ENCODE measurements at regions not wholly inside any gene's neighbourhood (a gene's known extent, or its start where the extent isn't known, plus 50 kb on each side); places are given as distances from the start of the nearest gene placed in this dataset.

GRCh38 chr4:138672393-138672976 lies 343.1 kb upstream of the NOCT start:
- no peak for DNase-seq (ENCODE audit: extremely low read depth, low read depth)

GRCh38 chr4:138671606-138672084 lies 343.9 kb upstream of the NOCT start:
- no peak for DNase-seq (ENCODE audit: extremely low read depth, low read depth)

GRCh38 chr4:138671106-138671505 lies 344.5 kb upstream of the NOCT start:
- DNase-seq (ENCODE audit: extremely low read depth, low read depth) = no peak

- no peak for DNase-seq (ENCODE audit: extremely low read depth, low read depth)
These were observed 344.9 kb upstream of the NOCT start for GRCh38 chr4:138670681-138671080.

GRCh38 chr4:138669479-138670315 lies 345.9 kb upstream of the NOCT start:
- no peak for DNase-seq (ENCODE audit: extremely low read depth, low read depth)

- no peak for DNase-seq (ENCODE audit: extremely low read depth, low read depth)
These were observed 347.3 kb upstream of the NOCT start for GRCh38 chr4:138668309-138668708.

GRCh38 chr4:138666366-138666765 lies 349.2 kb upstream of the NOCT start:
- DNase-seq (ENCODE audit: extremely low read depth, low read depth) = no peak

GRCh38 chr4:138665851-138666250 lies 349.7 kb upstream of the NOCT start:
- DNase-seq (ENCODE audit: extremely low read depth, low read depth) = no peak

GRCh38 chr4:138663883-138664282 lies 351.7 kb upstream of the NOCT start:
- no peak for DNase-seq (ENCODE audit: extremely low read depth, low read depth)

- no peak for DNase-seq (ENCODE audit: extremely low read depth, low read depth)
These were observed 355.7 kb upstream of the NOCT start for GRCh38 chr4:138659812-138660316.

GRCh38 chr4:138659037-138659811 lies 356.4 kb upstream of the NOCT start:
- no peak for DNase-seq (ENCODE audit: extremely low read depth, low read depth)

- DNase-seq (ENCODE audit: extremely low read depth, low read depth) = no peak
These were observed 357.1 kb upstream of the NOCT start for GRCh38 chr4:138658518-138658917.

GRCh38 chr4:138656990-138657389 lies 358.6 kb upstream of the NOCT start:
- no peak for DNase-seq (ENCODE audit: extremely low read depth, low read depth)

GRCh38 chr4:138655985-138656384 lies 359.6 kb upstream of the NOCT start:
- DNase-seq (ENCODE audit: extremely low read depth, low read depth) = no peak

GRCh38 chr4:138655286-138655685 lies 360.3 kb upstream of the NOCT start:
- DNase-seq (ENCODE audit: extremely low read depth, low read depth) = no peak

GRCh38 chr4:138650929-138651448 lies 364.6 kb upstream of the NOCT start:
- DNase-seq (ENCODE audit: extremely low read depth, low read depth) = no peak

- DNase-seq (ENCODE audit: extremely low read depth, low read depth) = no peak
These were observed 365.1 kb upstream of the NOCT start for GRCh38 chr4:138650495-138650894.

- no peak for DNase-seq (ENCODE audit: extremely low read depth, low read depth)
These were observed 368.1 kb upstream of the NOCT start for GRCh38 chr4:138647433-138647832.

- no peak for DNase-seq (ENCODE audit: extremely low read depth, low read depth)
These were observed 369.2 kb upstream of the NOCT start for GRCh38 chr4:138646383-138646782.

- DNase-seq (ENCODE audit: extremely low read depth, low read depth) = no peak
These were observed 370.3 kb upstream of the NOCT start for GRCh38 chr4:138645289-138645688.

- no peak for DNase-seq (ENCODE audit: extremely low read depth, low read depth)
These were observed 371.3 kb upstream of the NOCT start for GRCh38 chr4:138644322-138644721.
